Stimulated activated effector memory CD8-positive, alpha-beta T cell treated with anti-CD3 and anti-CD28 coated beads, Interleukin-12 subunit alpha, Interleukin-12 subunit beta, amount 100 ng/mL, for 72 hours (primary cell): ENCODE measurements at regions not wholly inside any gene's neighbourhood (a gene's known extent, or its start where the extent isn't known, plus 50 kb on each side); places are given as distances from the start of the nearest gene placed in this dataset.
A peak's percentile ranks its signal among the peaks of the same experiment; 100 is the strongest.

Experiments used
- ATAC-seq: fragments of 150-1000 bp; cut with Tn5 transposase; 2 replicates; pipeline ENCODE4 v1.10.0; 2021
- DNase-seq, 2 donors: peaks; one replicate each; pipeline ENCODE4 v3.0.0; 2021 to 2022; ENCODE audit warnings: low spot score in 2 of 2
- H3K27ac Mint-ChIP-seq: one replicate; pipeline ENCODE4 v1.8.0; 2022; ENCODE audit warnings: mild to moderate bottlenecking, mixed read lengths
- H3K36me3 Mint-ChIP-seq: one replicate; pipeline ENCODE4 v1.8.0; 2022; ENCODE audit warnings: mild to moderate bottlenecking, mixed read lengths
- H3K4me1 Mint-ChIP-seq: one replicate; pipeline ENCODE4 v1.8.0; 2022; ENCODE audit warnings: mixed read lengths
- H3K4me3 Mint-ChIP-seq: one replicate; pipeline ENCODE4 v1.8.0; 2022; ENCODE audit warnings: mild to moderate bottlenecking, mixed read lengths
- H3K9me3 Mint-ChIP-seq: one replicate; pipeline ENCODE4 v1.8.0; 2022; ENCODE audit warnings: mixed read lengths

DNA sequence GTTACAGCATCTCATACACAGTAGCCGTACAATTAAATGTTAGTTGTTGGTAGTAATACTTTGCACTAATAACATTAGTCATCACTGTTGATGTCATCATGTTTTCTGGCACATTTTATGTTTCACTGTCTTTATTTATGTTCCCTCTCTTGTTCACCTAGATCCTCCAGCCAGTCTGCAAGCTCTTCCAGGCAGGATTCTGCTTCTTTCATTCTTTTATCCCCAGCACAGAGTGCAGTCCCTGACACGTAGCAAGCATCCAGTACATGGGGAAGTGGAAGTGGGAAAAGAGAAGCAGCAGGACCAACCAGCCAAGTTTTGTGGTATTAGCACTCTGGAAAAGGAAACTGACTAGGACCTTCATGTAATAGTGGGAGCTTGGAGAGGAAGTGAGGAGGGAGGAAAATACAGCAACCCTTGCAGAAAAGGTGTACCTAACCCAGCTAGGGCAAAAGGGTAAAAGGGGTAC is 89.7 kb upstream of the SLC44A1 start:
- DNase-seq = no peak
- H3K4me1 Mint-ChIP-seq = no peaks in the 10 kb centered on the region
- H3K36me3 Mint-ChIP-seq = no peaks in the 10 kb centered on the region
- no peak overlapping the region for H3K27ac Mint-ChIP-seq
- H3K4me3 Mint-ChIP-seq = no peak overlapping the region
- H3K9me3 Mint-ChIP-seq = no peaks in the 10 kb centered on the region
- no peak for ATAC-seq

GRCh38 chr9:105157171-105157583 is 87.3 kb upstream of the SLC44A1 start:
- Mint-ChIP-seq H3K4me1 (no peaks in the 10 kb centered on the region), H3K36me3 (no peaks in the 10 kb centered on the region), H3K27ac (no peak overlapping the region), H3K4me3 (no peak overlapping the region), H3K9me3 (no peaks in the 10 kb centered on the region)
- DNase-seq = peak in 1 of 2 donors; percentile 52
- peak; percentile 71 for ATAC-seq

- no peak for DNase-seq
- Mint-ChIP-seq H3K4me1 (no peaks in the 10 kb centered on the region), H3K4me3 (no peak overlapping the region)
Measured at GRCh38 chr9:105158020-105158419, 86.4 kb upstream of the SLC44A1 start.

GRCh38 chr9:105158898-105159297 is 85.6 kb upstream of the SLC44A1 start:
- no peak for DNase-seq
- H3K9me3 Mint-ChIP-seq = no peaks in the 10 kb centered on the region
- no peaks in the 10 kb centered on the region for H3K4me1 Mint-ChIP-seq
- no peaks in the 10 kb centered on the region for H3K36me3 Mint-ChIP-seq
- no peak overlapping the region for H3K4me3 Mint-ChIP-seq
- no peak for ATAC-seq
- H3K27ac Mint-ChIP-seq = no peak overlapping the region

More at GRCh38 chr9:105158020-105158419, 86.4 kb upstream of the SLC44A1 start:
- no peaks in the 10 kb centered on the region for H3K36me3 Mint-ChIP-seq
- ATAC-seq = no peak
- H3K9me3 Mint-ChIP-seq = no peaks in the 10 kb centered on the region
- H3K27ac Mint-ChIP-seq = no peak overlapping the region

DNA sequence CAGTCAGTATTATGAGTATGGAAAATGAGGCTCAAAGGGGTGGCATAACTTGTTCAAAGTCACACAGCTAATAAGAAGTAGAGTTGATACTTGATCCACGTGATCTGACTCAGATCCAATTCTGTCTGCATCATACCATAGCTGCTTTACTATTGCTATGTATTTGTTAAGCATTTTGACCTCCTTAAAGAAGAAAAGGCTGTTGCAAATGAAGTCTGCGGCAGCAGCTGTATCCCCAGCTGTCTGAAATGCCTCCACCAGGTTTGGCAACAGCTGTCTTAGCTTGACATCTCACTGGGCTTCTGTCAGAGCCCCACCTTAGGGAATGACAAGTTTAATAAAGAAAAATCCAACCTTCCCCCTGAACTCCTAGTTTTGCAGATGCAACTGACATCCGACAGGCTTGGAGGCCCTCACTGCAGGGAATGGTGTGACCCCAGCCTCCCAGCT is 75.6 kb upstream of the SLC44A1 start:
- Mint-ChIP-seq H3K27ac (no peak overlapping the region), H3K36me3 (no peaks in the 10 kb centered on the region), H3K4me1 (no peaks in the 10 kb centered on the region), H3K4me3 (no peak overlapping the region), H3K9me3 (no peaks in the 10 kb centered on the region)
- no peak for ATAC-seq
- DNase-seq = no peak

DNA sequence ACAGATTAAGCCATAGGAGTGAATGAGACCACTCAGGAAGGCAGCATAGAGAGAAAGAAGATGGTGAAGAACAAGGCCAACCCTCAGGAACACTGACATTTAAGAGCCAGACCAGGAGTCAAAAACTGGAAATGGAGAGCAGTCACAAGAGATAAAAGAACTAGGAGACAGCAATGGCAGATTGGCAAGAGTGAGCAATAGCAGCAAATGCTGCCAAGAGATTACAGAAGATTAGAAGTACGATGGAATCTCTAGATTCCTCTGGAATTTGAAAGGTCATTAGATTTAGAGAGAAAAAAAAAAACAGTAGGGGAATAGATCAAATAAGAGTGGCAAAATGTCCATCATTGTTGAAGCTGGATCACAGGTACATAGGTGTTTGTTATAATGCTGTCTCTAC is 73.4 kb upstream of the SLC44A1 start:
- Mint-ChIP-seq H3K27ac (no peak overlapping the region), H3K4me1 (no peaks in the 10 kb centered on the region), H3K36me3 (no peaks in the 10 kb centered on the region), H3K9me3 (no peaks in the 10 kb centered on the region), H3K4me3 (no peak overlapping the region)
- DNase-seq (no peak), ATAC-seq (no peak)

- Mint-ChIP-seq H3K36me3 (no peaks in the 10 kb centered on the region), H3K27ac (no peak overlapping the region), H3K4me3 (no peak overlapping the region), H3K4me1 (no peaks in the 10 kb centered on the region), H3K9me3 (no peaks in the 10 kb centered on the region)
- DNase-seq (no peak), ATAC-seq (no peak)
Measured at GRCh38 chr9:105171589-105171988, 72.9 kb upstream of the SLC44A1 start.

DNA sequence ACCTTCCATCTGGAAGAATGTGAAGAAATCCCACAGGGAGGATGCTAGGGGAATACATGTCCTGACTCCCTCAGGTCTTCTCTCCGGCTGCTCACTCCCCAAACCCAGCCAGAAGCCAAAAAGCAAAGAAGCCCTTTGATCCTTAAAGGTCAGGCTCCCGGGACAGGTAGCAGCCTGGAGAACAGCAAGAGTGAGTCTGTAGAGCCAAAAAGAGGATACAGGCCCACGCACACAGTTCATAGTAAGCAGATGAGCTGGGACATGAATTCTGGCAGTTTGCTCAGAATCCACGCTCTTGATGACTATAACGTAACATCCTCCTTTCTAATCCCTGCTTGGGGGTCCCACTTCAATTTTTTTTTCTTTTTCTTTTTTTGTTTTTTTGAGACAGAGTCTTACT is 72.0 kb upstream of the SLC44A1 start:
- no peaks in the 10 kb centered on the region for H3K36me3 Mint-ChIP-seq
- no peak for DNase-seq
- no peaks in the 10 kb centered on the region for H3K4me1 Mint-ChIP-seq
- H3K27ac Mint-ChIP-seq = no peak overlapping the region
- H3K4me3 Mint-ChIP-seq = no peak overlapping the region
- ATAC-seq = no peak
- H3K9me3 Mint-ChIP-seq = no peaks in the 10 kb centered on the region

DNA sequence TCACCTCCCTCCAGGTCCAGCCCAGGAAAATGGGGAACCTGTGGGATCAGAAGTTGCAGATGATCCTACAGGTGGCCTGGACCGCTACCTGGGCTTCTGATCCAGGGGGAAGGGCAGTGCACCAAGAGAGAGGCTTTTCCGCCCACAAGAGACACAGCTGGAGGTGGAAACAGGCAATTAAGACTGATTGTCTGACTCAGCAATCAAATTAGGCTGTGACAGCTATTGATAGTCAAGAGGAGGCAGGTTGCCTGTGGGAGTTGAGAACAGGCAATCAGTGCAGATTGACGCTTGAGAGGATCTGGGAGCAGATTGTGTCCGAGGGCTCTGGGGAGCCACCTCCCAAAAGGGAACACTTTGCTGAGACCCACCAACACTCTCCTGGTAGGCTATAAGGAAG is 71.1 kb upstream of the SLC44A1 start:
- ATAC-seq (no peak), DNase-seq (no peak)
- Mint-ChIP-seq H3K4me3 (no peak overlapping the region), H3K36me3 (no peaks in the 10 kb centered on the region), H3K9me3 (no peaks in the 10 kb centered on the region), H3K4me1 (no peaks in the 10 kb centered on the region), H3K27ac (no peak overlapping the region)

DNA sequence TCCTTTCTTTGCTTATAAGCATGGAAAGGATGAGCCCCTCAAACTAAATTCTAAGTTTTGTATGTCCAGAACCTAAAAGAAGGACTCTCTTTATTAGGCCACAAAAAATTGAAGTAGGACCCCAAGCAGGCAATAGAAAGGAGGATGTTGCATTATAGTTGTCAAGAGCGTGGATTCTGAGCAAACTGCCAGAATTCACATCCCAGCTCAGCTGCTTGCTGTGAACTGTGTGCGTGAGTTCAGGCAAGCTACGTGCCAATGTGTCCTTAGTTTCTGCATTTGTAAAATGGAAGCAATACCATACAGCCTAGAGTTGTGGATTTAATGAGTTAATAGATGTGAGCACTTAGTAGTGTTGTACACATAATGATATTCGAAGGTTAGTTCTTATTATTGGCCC is 70.6 kb upstream of the SLC44A1 start:
- H3K4me1 Mint-ChIP-seq = no peaks in the 10 kb centered on the region
- no peak for ATAC-seq

DNA sequence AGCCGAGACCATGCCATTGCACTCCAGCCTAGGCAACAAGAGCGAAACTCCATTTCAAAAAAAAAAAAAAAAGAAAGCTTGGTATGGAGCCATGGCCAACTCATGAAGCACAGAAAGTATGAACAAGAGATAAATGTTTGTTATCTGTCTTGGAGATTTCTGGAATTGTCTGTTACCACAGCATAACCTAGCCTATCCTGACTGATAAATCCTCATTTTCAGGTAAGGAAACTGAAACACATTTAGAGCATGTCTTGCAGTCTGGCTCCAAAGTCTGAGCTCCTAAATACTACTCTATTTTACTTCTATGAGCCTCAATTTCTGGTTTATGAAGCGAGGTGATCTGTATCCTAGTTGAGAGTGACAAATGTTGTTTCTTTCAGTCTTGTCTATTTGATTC is 68.3 kb upstream of the SLC44A1 start:
- no peaks in the 10 kb centered on the region for H3K9me3 Mint-ChIP-seq
- no peaks in the 10 kb centered on the region for H3K36me3 Mint-ChIP-seq
- no peaks in the 10 kb centered on the region for H3K4me1 Mint-ChIP-seq
- ATAC-seq (no peak), DNase-seq (no peak)
- no peak overlapping the region for H3K27ac Mint-ChIP-seq
- no peak overlapping the region for H3K4me3 Mint-ChIP-seq

More for the DNA sequence above, 70.6 kb upstream of the SLC44A1 start:
- DNase-seq = no peak
- Mint-ChIP-seq H3K4me3 (no peak overlapping the region), H3K27ac (no peak overlapping the region), H3K36me3 (no peaks in the 10 kb centered on the region), H3K9me3 (no peaks in the 10 kb centered on the region)

GRCh38 chr9:105178076-105178475 is 66.4 kb upstream of the SLC44A1 start:
- no peaks in the 10 kb centered on the region for H3K9me3 Mint-ChIP-seq
- no peaks in the 10 kb centered on the region for H3K4me1 Mint-ChIP-seq
- H3K36me3 Mint-ChIP-seq = no peaks in the 10 kb centered on the region
- no peak overlapping the region for H3K4me3 Mint-ChIP-seq
- H3K27ac Mint-ChIP-seq = no peak overlapping the region
- DNase-seq (no peak), ATAC-seq (no peak)

DNA sequence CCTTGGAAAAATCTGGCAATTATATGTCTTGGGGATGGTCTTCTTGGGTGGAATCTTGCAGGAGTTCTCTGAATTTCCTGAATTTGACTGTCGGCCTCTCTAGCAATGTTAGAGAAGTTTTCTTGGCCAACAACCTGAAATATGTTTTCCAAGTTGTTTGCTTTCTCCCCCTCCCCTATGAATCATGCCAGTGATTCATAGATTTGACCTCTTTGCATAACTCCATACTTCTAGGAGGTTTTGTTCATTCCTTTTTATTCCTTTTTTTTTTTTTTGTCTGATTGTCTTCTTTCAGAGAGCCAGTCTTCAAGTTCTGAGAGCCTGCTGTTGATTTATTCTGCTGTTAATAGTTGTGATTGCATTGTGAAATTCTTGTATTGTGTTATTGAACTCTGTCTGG is 56.7 kb upstream of the SLC44A1 start:
- no peak for ATAC-seq
- Mint-ChIP-seq H3K4me3 (no peak overlapping the region), H3K27ac (no peak overlapping the region), H3K4me1 (no peaks in the 10 kb centered on the region), H3K36me3 (no peaks in the 10 kb centered on the region), H3K9me3 (no peaks in the 10 kb centered on the region)
- DNase-seq = no peak

DNA sequence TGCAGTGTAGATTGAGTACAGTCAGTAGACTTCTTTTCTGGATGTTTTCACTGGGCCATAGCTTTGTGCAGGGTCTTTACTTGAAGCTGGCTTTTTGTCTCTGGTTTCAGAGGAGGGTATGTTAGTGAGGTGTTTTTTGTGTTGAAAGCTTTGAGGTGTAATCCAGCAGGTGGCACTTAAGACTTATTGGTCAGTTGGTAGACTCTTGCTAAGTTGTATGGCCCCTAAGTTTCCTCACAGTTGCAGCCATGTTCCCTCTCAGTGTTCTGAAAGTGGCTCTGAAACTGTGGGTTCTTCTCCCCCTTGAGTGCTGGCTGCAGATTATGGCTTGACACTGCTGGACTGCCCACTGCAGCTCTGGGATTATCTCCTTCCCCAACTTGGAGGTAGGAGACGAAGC is 55.7 kb upstream of the SLC44A1 start:
- Mint-ChIP-seq H3K4me3 (no peak overlapping the region), H3K36me3 (no peaks in the 10 kb centered on the region), H3K9me3 (no peaks in the 10 kb centered on the region), H3K4me1 (no peaks in the 10 kb centered on the region), H3K27ac (no peak overlapping the region)
- no peak for ATAC-seq
- no peak for DNase-seq

GRCh38 chr9:105191508-105192121 is 52.8 kb upstream of the SLC44A1 start:
- ATAC-seq = no peak
- H3K4me3 Mint-ChIP-seq = no peak overlapping the region

DNA sequence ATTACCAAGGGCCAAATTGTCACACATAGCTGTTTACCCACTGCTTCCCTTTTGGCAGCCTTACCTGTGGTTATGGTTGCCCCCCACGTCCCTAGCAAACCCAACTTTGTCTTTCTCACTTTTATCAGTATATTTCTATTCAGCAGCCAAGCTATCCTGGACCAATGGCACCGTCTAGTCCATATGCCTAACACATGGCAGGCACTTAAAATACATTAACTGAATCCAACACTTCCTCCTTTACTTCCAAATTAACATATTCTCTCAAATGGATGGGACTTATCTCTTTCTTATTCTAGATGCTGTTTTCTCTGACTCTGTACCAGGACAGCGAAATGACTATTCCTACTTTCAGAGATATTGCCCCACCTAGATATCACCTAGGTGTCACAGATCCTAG is 50.9 kb upstream of the SLC44A1 start:
- ATAC-seq (no peak), DNase-seq (no peak)
- Mint-ChIP-seq H3K36me3 (no peaks in the 10 kb centered on the region), H3K27ac (no peak overlapping the region), H3K4me3 (no peak overlapping the region), H3K4me1 (no peaks in the 10 kb centered on the region), H3K9me3 (no peaks in the 10 kb centered on the region)

More at GRCh38 chr9:105191508-105192121, 52.8 kb upstream of the SLC44A1 start:
- H3K9me3 Mint-ChIP-seq = no peaks in the 10 kb centered on the region
- H3K4me1 Mint-ChIP-seq = no peaks in the 10 kb centered on the region
- no peaks in the 10 kb centered on the region for H3K36me3 Mint-ChIP-seq
- no peak overlapping the region for H3K27ac Mint-ChIP-seq
- DNase-seq = no peak

DNA sequence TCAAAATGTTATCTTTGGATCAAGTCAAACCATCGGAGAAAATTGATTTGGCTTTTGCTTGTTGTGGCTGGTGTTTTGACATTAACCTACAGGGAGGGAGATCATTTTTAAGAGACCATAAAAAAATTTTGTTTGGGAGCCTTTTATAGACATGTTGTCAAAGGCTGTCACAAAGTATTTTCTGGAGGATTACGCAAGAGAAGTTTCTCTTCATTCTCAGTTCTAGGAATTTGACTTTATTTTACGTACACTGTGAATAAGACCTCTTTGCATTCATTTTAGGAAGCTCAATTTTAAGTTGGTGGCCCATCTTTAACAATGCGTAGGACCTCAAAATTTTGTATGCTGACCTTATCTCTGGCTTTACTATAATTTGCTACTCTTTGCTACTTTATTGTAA is 50.2 kb upstream of the SLC44A1 start:
- DNase-seq = no peak
- no peak for ATAC-seq
- H3K36me3 Mint-ChIP-seq = no peaks in the 10 kb centered on the region
- H3K9me3 Mint-ChIP-seq = no peaks in the 10 kb centered on the region
- no peak overlapping the region for H3K27ac Mint-ChIP-seq
- H3K4me1 Mint-ChIP-seq = no peaks in the 10 kb centered on the region
- H3K4me3 Mint-ChIP-seq = no peak overlapping the region
